CD4-positive, alpha-beta T cell (primary cell): ENCODE measurements at regions not wholly inside any gene's neighbourhood (a gene's known extent, or its start where the extent isn't known, plus 50 kb on each side); places are given as distances from the start of the nearest gene placed in this dataset.

Experiments used
- ATAC-seq: fragments of 200-7000 bp; cut with Tn5 transposase; one replicate; pipeline ENCODE4 v1.10.0; 2022; ENCODE audit warnings: mild to moderate bottlenecking; ENCODE audit not compliant: poor library complexity
- CTCF ChIA-PET: fragments of 350-600 bp; sonication (Branson Sonifier 250); formaldehyde crosslinking; loops from one replicate; lab custom pipeline; 2021; ENCODE audit warnings: antibody characterized with exemption, inconsistent platforms; lab: Charles Lee
- POLR2A ChIA-PET: fragments of 350-600 bp; sonication (Branson Sonifier 250); formaldehyde crosslinking; loops from one replicate; lab custom pipeline; 2021; ENCODE audit warnings: antibody characterized with exemption, inconsistent platforms; lab: Charles Lee
- DNase-seq, 14 experiments: peaks; one replicate each; pipeline ENCODE4 v3.0.0-alpha.2; 2013 to 2020; ENCODE audit warnings: mixed read lengths in 2 of 14
- H3K27ac ChIP-seq, 2 donors: one replicate each; pipeline versions ENCODE4 v1.5.1 to v1.7.0; 2013; ENCODE audit warnings: low read length in 2 of 2, low read depth in 1 of 2, mild to moderate bottlenecking in 1 of 2
- H3K27me3 ChIP-seq, 2 experiments: 1 replicate in 1 of 2; 2 replicates in 1 of 2; pipeline versions ENCODE4 v1.6.1 to v1.7.0; 2013; ENCODE audit warnings: low read length in 2 of 2, control low read depth in 1 of 2, mild to moderate bottlenecking in 1 of 2, moderate library complexity in 1 of 2; ENCODE audit not compliant: insufficient read depth in 2 of 2, control insufficient read depth in 1 of 2
- H3K36me3 ChIP-seq: one replicate; pipeline ENCODE4 v1.6.1; 2013; ENCODE audit warnings: low read length, control low read depth; ENCODE audit not compliant: insufficient read depth
- H3K4me1 ChIP-seq: one replicate; pipeline ENCODE4 v1.6.1; 2013; ENCODE audit warnings: low read length, control low read depth; ENCODE audit not compliant: insufficient read depth
- H3K4me3 ChIP-seq: one replicate; pipeline ENCODE4 v1.5.1; 2013; ENCODE audit warnings: mild to moderate bottlenecking, low read length, moderate library complexity
- H3K9me3 ChIP-seq, 2 experiments: 1 replicate in 1 of 2; 2 replicates in 1 of 2; pipeline versions ENCODE4 v1.6.1 to v1.7.0; 2013; ENCODE audit warnings: low read length in 2 of 2, mild to moderate bottlenecking in 2 of 2, control low read depth in 1 of 2, moderate library complexity in 1 of 2; ENCODE audit not compliant: control insufficient read depth in 1 of 2, insufficient read depth in 1 of 2
- H3K27ac Mint-ChIP-seq: one replicate; pipeline ENCODE4 v1.8.0; 2020; ENCODE audit warnings: mixed read lengths
- H3K27me3 Mint-ChIP-seq: one replicate; pipeline ENCODE4 v1.8.0; 2021; ENCODE audit warnings: mixed read lengths
- H3K36me3 Mint-ChIP-seq: one replicate; pipeline ENCODE4 v1.8.0; 2021; ENCODE audit warnings: low read depth, mixed read lengths
- H3K4me1 Mint-ChIP-seq: one replicate; pipeline ENCODE4 v1.8.0; 2021; ENCODE audit warnings: low read depth, mixed read lengths
- H3K4me3 Mint-ChIP-seq: one replicate; pipeline ENCODE4 v1.8.0; 2020; ENCODE audit warnings: mild to moderate bottlenecking, mixed read lengths
- H3K9me3 Mint-ChIP-seq: one replicate; pipeline ENCODE4 v1.8.0; 2020; ENCODE audit warnings: mixed read lengths
- CTCF ChIP-seq: fragments of 200-600 bp; IDR thresholded peaks from one replicate; pipeline ENCODE4 v1.8.0; 2022; ENCODE audit warnings: antibody characterized with exemption, mild to moderate bottlenecking
- intact Hi-C, 2 experiments: fragments of 100-400 bp; cut with DNase I in 1 of 2; cut with micrococcal nuclease in 1 of 2; formaldehyde crosslinking; loops; one replicate each; pipeline versions ENCODE4 v1.15.1 to v1.9.0; 2023 to 2025; cut with DNase I, micrococcal nuclease

DNA sequence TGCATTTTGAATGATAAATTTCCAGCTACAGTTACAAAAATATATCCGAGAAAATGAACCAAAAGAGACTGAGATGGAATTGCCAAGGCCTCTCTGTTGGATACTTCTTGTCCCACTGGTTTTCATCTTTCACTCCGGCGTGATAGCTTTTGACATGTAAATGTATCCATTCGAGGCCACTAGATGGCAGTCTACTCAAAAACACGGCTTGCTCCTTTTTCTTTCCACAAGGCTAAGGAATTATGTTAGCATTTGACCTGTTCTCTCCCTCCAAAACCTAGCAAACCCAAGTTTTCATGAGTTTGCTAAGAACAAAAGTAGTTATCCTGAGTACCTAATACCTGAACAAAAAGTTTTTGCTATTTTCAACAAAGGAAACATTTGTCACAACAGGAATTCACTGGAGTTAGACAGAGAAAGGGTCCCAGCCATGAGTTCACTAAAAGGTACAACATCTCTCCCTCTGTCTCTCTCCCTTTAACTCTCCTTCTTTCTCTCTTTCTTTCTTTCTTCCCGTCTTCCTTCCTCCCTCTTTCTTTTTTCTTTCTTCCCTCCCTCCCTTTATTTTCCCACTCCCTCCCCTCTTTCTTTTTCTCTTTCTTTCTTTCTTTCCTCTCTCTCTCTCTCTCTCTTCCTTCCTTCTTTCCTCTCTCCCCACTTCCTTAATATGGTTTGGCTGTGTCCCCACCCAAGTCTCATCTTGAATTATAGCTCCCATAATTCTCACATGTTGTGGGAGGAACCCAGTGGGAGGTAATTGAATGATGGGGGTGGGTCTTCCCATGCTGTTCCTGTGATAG, 207.9 kb upstream of the MYO3A start:
- Mint-ChIP-seq H3K4me1 (no peaks in the 10 kb centered on the region), H3K27ac (no peak overlapping the region), H3K27me3 (peaks cover 28% of the 10 kb centered on the region), H3K4me3 (no peak overlapping the region), H3K9me3 (no peaks in the 10 kb centered on the region), H3K36me3 (no peaks in the 10 kb centered on the region)
- DNase-seq (peak in 5 of 14 experiments; percentile 1 to 45 (median 18)), ATAC-seq (no peak)
- Histone ChIP-seq H3K27me3 (no peaks in the 10 kb centered on the region), H3K36me3 (no peaks in the 10 kb centered on the region), H3K27ac (no peak overlapping the region), H3K4me1 (no peaks in the 10 kb centered on the region), H3K4me3 (no peak overlapping the region), H3K9me3 (no peaks in the 10 kb centered on the region)
- CTCF ChIA-PET = interaction anchor here (0.8 to 0.9 kb wide), 2 partner anchors 11 kb away, joined by 3 read pairs; no protein-coding TSS in a partner anchor
- POLR2A ChIA-PET = no interaction called here
- peak; percentile 57 for TF ChIP-seq CTCF
- intact Hi-C loops = no loop called here

- DNase-seq (no peak), ATAC-seq (no peak)
- H3K36me3 Mint-ChIP-seq = no peaks in the 10 kb centered on the region
- Histone ChIP-seq H3K36me3 (no peaks in the 10 kb centered on the region), H3K4me1 (no peaks in the 10 kb centered on the region), H3K4me3 (no peak overlapping the region), H3K9me3 (no peaks in the 10 kb centered on the region), H3K27ac (no peak overlapping the region), H3K27me3 (no peaks in the 10 kb centered on the region)
- TF ChIP-seq CTCF = no peak
- H3K9me3 Mint-ChIP-seq = no peaks in the 10 kb centered on the region
- ChIA-PET POLR2A (no interaction called here), CTCF (no interaction called here)
- intact Hi-C loops = no loop called here
- H3K27me3 Mint-ChIP-seq = peaks cover 7% of the 10 kb centered on the region
- H3K4me3 Mint-ChIP-seq = no peak overlapping the region
- no peak overlapping the region for H3K27ac Mint-ChIP-seq
- no peaks in the 10 kb centered on the region for H3K4me1 Mint-ChIP-seq
These were observed 195.3 kb upstream of the MYO3A start for GRCh38 chr10:25738776-25739175.

DNA sequence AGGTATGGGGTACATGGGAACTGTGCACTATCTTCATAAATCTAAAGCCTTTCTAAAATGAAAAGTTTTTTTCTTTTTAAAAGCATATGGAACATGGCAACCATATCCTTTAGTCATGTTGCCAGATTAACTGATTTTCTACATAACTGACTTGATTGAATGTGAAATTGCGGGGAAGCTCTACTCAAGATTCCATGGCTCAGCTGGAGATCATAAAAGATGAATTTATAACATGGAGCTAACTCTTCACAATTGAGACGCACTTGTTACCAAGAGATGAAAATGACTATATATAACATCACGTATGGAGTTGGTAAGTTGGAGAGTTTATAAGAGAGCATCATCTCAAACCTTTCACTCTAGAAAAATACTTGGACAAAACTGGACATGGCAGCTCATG, 190.2 kb upstream of the MYO3A start:
- no peaks in the 10 kb centered on the region for H3K4me1 ChIP-seq
- no peaks in the 10 kb centered on the region for H3K27me3 ChIP-seq
- ATAC-seq (no peak), DNase-seq (no peak)
- ChIA-PET POLR2A (no interaction called here), CTCF (no interaction called here)
- intact Hi-C loops = no loop called here
- no peaks in the 10 kb centered on the region for H3K36me3 Mint-ChIP-seq
- no peaks in the 10 kb centered on the region for H3K9me3 Mint-ChIP-seq
- H3K27me3 Mint-ChIP-seq = peaks cover 7% of the 10 kb centered on the region
- no peak overlapping the region for H3K27ac ChIP-seq
- H3K36me3 ChIP-seq = no peaks in the 10 kb centered on the region
- H3K4me3 ChIP-seq = no peak overlapping the region
- no peaks in the 10 kb centered on the region for H3K9me3 ChIP-seq
- H3K4me3 Mint-ChIP-seq = no peak overlapping the region
- H3K4me1 Mint-ChIP-seq = no peaks in the 10 kb centered on the region
- H3K27ac Mint-ChIP-seq = no peak overlapping the region
- TF ChIP-seq CTCF = no peak
